ENCODE measurements at regions not wholly inside any gene's neighbourhood (a gene's known extent, or its start where the extent isn't known, plus 50 kb on each side); places are given as distances from the start of the nearest gene placed in this dataset.

DNA sequence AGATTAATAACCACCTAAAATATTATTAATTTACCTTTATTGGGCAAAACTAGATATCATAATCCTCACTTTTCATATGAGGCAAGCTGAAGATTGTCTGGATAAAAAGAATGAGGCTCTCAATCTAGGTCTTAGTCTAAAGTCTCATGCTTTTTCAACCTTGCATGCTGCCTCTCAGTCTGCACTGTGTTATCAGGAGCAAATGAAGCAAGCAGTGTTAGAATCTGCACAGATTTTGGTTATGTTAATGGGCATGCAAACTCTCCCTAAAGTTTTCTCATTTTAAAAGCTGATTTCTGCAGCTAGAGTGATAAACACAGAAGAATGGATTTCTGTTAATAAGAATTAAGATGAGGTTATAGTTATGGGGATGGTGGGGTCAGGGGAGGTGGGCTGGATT is 350.7 kb upstream of the C11orf87 start:
- no peak for TF ChIP-seq CTCF (IDR thresholded peaks at IDR 0.05; ENCODE audit: insufficient read depth, low read length, missing control alignments)
- ChIA-PET POLR2A (no interaction called here), CTCF (no interaction called here)
- H3K4me3 ChIP-seq (ENCODE audit: low read depth, low read length) = no peak overlapping the region
- no peak for DNase-seq (ENCODE audit: low read depth, low spot score)

- no peak for DNase-seq (ENCODE audit: low read depth, low spot score)
- CTCF ChIA-PET = no interaction called here
- POLR2A ChIA-PET = no interaction called here
- H3K4me3 ChIP-seq (ENCODE audit: low read depth, low read length) = no peak overlapping the region
- no peak for TF ChIP-seq CTCF (IDR thresholded peaks at IDR 0.05; ENCODE audit: insufficient read depth, low read length, missing control alignments)
Measured at GRCh38 chr11:109071712-109072524, 350.1 kb upstream of the C11orf87 start.

- no peak for TF ChIP-seq CTCF (IDR thresholded peaks at IDR 0.05; ENCODE audit: insufficient read depth, low read length, missing control alignments)
- POLR2A ChIA-PET = no interaction called here
Measured at GRCh38 chr11:109073032-109073822, 348.8 kb upstream of the C11orf87 start.

GRCh38 chr11:109075976-109076375 is 346.0 kb upstream of the C11orf87 start:
- no peak for TF ChIP-seq CTCF (IDR thresholded peaks at IDR 0.05; ENCODE audit: insufficient read depth, low read length, missing control alignments)
- DNase-seq (ENCODE audit: low read depth, low spot score) = no peak
- ChIA-PET POLR2A (no interaction called here), CTCF (no interaction called here)
- no peak overlapping the region for H3K4me3 ChIP-seq (ENCODE audit: low read depth, low read length)

More at GRCh38 chr11:109073032-109073822, 348.8 kb upstream of the C11orf87 start:
- CTCF ChIA-PET = no interaction called here
- no peak overlapping the region for H3K4me3 ChIP-seq (ENCODE audit: low read depth, low read length)
- no peak for DNase-seq (ENCODE audit: low read depth, low spot score)

DNA sequence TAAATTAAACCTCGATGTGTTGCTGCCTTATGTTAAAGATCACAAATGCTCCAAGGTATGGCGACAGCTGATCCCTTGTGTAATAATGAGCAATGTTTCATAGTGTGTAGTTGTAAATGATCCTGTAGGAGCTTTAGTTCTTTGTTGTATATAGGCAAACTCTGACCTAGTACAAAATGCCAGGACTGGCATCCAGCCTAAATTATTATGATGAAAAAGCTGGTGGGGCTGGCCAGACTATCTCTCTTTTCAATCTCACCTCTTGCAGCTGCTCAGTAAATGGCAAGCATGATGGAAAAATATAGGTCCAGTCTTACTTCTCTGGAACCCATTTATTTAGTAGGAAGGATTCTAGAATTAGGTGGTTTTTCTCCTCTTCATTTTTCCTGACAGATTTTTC is 345.1 kb upstream of the C11orf87 start:
- H3K4me3 ChIP-seq (ENCODE audit: low read depth, low read length) = no peak overlapping the region
- no peak for DNase-seq (ENCODE audit: low read depth, low spot score)
- POLR2A ChIA-PET = no interaction called here
- TF ChIP-seq CTCF (IDR thresholded peaks at IDR 0.05; ENCODE audit: insufficient read depth, low read length, missing control alignments) = no peak
- CTCF ChIA-PET = no interaction called here

- CTCF ChIA-PET = no interaction called here
- POLR2A ChIA-PET = no interaction called here
- no peak for DNase-seq (ENCODE audit: low read depth, low spot score)
- no peak overlapping the region for H3K4me3 ChIP-seq (ENCODE audit: low read depth, low read length)
- TF ChIP-seq CTCF (IDR thresholded peaks at IDR 0.05; ENCODE audit: insufficient read depth, low read length, missing control alignments) = no peak
Measured at GRCh38 chr11:109077291-109077920, 344.6 kb upstream of the C11orf87 start.
